NCI-H146 (cell line): ENCODE measurements at regions not wholly inside any gene's neighbourhood (a gene's known extent, or its start where the extent isn't known, plus 50 kb on each side); places are given as distances from the start of the nearest gene placed in this dataset.

Source experiments
- DNase-seq: peaks from one replicate; lab custom pipeline; 2025; lab: John Stamatoyannopoulos, UW

- DNase-seq, result peak; percentile 61
Observed at GRCh38 chr4:23333946-23334878, 555.6 kb downstream of the PPARGC1A start.

GRCh38 chr4:23333556-23333945 is 556.3 kb downstream of the PPARGC1A start:
- no peak for DNase-seq

GRCh38 chr4:23332313-23332712 is 557.5 kb downstream of the PPARGC1A start:
- DNase-seq, result no peak

GRCh38 chr4:23327120-23327519 is 562.7 kb downstream of the PPARGC1A start:
- DNase-seq, result no peak

- no peak for DNase-seq
Observed at GRCh38 chr4:23324021-23324690, 565.7 kb downstream of the PPARGC1A start.

GRCh38 chr4:23323436-23323835 is 566.4 kb downstream of the PPARGC1A start:
- no peak for DNase-seq

- no peak for DNase-seq
Observed at GRCh38 chr4:23322732-23323131, 567.1 kb downstream of the PPARGC1A start.

- no peak for DNase-seq
Observed at GRCh38 chr4:23320931-23321587, 568.8 kb downstream of the PPARGC1A start.

GRCh38 chr4:23312686-23313085 is 577.2 kb downstream of the PPARGC1A start:
- no peak for DNase-seq

- DNase-seq, result no peak
Observed at GRCh38 chr4:23311983-23312382, 577.9 kb downstream of the PPARGC1A start.

GRCh38 chr4:23305026-23305425 is 584.8 kb downstream of the PPARGC1A start:
- no peak for DNase-seq

GRCh38 chr4:23298371-23298770 is 591.5 kb downstream of the PPARGC1A start:
- no peak for DNase-seq

- DNase-seq, result no peak
Observed at GRCh38 chr4:23297327-23297726, 592.5 kb downstream of the PPARGC1A start.

- no peak for DNase-seq
Observed at GRCh38 chr4:23291139-23291538, 598.4 kb downstream of the GBA3 start.

GRCh38 chr4:23290656-23291055 is 597.9 kb downstream of the GBA3 start:
- DNase-seq, result peak; percentile 20

GRCh38 chr4:23279377-23279986 is 586.7 kb downstream of the GBA3 start:
- DNase-seq, result no peak

- no peak for DNase-seq
Observed at GRCh38 chr4:23278845-23279244, 586.1 kb downstream of the GBA3 start.

- no peak for DNase-seq
Observed at GRCh38 chr4:23276076-23276475, 583.3 kb downstream of the GBA3 start.

GRCh38 chr4:23269566-23269965 is 576.8 kb downstream of the GBA3 start:
- DNase-seq, result no peak

GRCh38 chr4:23268072-23268771 is 575.5 kb downstream of the GBA3 start:
- peak; percentile 36 for DNase-seq

- DNase-seq, result peak; percentile 4
Observed at GRCh38 chr4:23266401-23266800, 573.7 kb downstream of the GBA3 start.

- DNase-seq, result no peak
Observed at GRCh38 chr4:23260511-23260910, 567.8 kb downstream of the GBA3 start.
